ENCODE measurements at regions not wholly inside any gene's neighbourhood (a gene's known extent, or its start where the extent isn't known, plus 50 kb on each side); places are given as distances from the start of the nearest gene placed in this dataset.

DNA sequence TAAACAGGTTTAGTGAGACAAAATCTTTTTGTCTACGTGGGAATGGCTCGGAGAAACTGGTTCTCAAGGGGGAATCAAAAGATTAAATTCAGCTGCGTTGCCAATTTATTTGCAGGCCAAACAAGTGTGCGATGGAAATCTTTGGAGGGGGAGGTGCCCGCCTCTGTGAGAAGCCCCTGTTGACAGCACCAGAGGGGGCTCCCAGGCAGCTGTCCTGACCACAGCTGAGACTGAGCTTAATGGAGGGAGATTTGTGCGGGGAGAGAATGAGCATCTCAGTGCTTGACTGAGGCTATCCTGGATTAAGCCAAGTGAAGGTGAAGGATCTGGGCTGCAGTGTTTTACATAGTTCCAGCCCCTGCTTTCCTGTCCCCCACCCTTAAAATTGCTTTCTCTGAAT, 169.7 kb downstream of the ATG4C start:
- Histone ChIP-seq H4K20me1 (ENCODE audit: insufficient read depth) (no peaks in the 10 kb centered on the region), H3K4me2 (ENCODE audit: low read length) (no peak overlapping the region), H3K9me3 (ENCODE audit: low read length) (no peaks in the 10 kb centered on the region), H3K27ac (ENCODE audit: low read length) (no peak overlapping the region), H2AFZ (ENCODE audit: low read depth, low read length) (no peak overlapping the region), H3K79me2 (replicated peaks; ENCODE audit: insufficient read depth, low read length) (no peaks in the 10 kb centered on the region), H3K9ac (ENCODE audit: low read length) (no peak overlapping the region), H3K27me3 (ENCODE audit: insufficient read depth, low read depth, low read length) (no peaks in the 10 kb centered on the region), H3K9me2 (ENCODE audit: insufficient read depth, low read length) (no peaks in the 10 kb centered on the region), H3K36me3 (ENCODE audit: insufficient read depth, low read length) (no peaks in the 10 kb centered on the region), H3K4me3 (ENCODE audit: low read length) (no peak overlapping the region), H3F3A (ENCODE audit: insufficient read depth, low read length, poor library complexity, severe bottlenecking) (no peaks in the 10 kb centered on the region)
- TF ChIP-seq RAD21 (conservative IDR thresholded peaks at IDR 0.05) (no peak), EP300 (conservative IDR thresholded peaks at IDR 0.05; ENCODE audit: poor library complexity, severe bottlenecking) (no peak), POLR2AphosphoS5 (IDR thresholded peaks at IDR 0.05) (no peak), SMC3 (conservative IDR thresholded peaks at IDR 0.05; ENCODE audit: poor library complexity) (no peak), EZH2 (IDR thresholded peaks at IDR 0.05; ENCODE audit: borderline replicate concordance, insufficient read depth, low read length, poor library complexity, severe bottlenecking) (no peak), TAF1 (IDR thresholded peaks at IDR 0.05; ENCODE audit: low read depth) (no peak), MXI1 (conservative IDR thresholded peaks at IDR 0.05; ENCODE audit: poor library complexity, severe bottlenecking) (no peak)
- TF ChIP-seq, protein P1, sequence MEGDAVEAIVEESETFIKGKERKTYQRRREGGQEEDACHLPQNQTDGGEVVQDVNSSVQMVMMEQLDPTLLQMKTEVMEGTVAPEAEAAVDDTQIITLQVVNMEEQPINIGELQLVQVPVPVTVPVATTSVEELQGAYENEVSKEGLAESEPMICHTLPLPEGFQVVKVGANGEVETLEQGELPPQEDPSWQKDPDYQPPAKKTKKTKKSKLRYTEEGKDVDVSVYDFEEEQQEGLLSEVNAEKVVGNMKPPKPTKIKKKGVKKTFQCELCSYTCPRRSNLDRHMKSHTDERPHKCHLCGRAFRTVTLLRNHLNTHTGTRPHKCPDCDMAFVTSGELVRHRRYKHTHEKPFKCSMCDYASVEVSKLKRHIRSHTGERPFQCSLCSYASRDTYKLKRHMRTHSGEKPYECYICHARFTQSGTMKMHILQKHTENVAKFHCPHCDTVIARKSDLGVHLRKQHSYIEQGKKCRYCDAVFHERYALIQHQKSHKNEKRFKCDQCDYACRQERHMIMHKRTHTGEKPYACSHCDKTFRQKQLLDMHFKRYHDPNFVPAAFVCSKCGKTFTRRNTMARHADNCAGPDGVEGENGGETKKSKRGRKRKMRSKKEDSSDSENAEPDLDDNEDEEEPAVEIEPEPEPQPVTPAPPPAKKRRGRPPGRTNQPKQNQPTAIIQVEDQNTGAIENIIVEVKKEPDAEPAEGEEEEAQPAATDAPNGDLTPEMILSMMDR (IDR thresholded peaks at IDR 0.05; ENCODE audit: poor library complexity, severe bottlenecking): no peak
- TF ChIP-seq, protein P2, sequence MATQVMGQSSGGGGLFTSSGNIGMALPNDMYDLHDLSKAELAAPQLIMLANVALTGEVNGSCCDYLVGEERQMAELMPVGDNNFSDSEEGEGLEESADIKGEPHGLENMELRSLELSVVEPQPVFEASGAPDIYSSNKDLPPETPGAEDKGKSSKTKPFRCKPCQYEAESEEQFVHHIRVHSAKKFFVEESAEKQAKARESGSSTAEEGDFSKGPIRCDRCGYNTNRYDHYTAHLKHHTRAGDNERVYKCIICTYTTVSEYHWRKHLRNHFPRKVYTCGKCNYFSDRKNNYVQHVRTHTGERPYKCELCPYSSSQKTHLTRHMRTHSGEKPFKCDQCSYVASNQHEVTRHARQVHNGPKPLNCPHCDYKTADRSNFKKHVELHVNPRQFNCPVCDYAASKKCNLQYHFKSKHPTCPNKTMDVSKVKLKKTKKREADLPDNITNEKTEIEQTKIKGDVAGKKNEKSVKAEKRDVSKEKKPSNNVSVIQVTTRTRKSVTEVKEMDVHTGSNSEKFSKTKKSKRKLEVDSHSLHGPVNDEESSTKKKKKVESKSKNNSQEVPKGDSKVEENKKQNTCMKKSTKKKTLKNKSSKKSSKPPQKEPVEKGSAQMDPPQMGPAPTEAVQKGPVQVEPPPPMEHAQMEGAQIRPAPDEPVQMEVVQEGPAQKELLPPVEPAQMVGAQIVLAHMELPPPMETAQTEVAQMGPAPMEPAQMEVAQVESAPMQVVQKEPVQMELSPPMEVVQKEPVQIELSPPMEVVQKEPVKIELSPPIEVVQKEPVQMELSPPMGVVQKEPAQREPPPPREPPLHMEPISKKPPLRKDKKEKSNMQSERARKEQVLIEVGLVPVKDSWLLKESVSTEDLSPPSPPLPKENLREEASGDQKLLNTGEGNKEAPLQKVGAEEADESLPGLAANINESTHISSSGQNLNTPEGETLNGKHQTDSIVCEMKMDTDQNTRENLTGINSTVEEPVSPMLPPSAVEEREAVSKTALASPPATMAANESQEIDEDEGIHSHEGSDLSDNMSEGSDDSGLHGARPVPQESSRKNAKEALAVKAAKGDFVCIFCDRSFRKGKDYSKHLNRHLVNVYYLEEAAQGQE (IDR thresholded peaks at IDR 0.05; ENCODE audit: borderline replicate concordance): no peak

DNA sequence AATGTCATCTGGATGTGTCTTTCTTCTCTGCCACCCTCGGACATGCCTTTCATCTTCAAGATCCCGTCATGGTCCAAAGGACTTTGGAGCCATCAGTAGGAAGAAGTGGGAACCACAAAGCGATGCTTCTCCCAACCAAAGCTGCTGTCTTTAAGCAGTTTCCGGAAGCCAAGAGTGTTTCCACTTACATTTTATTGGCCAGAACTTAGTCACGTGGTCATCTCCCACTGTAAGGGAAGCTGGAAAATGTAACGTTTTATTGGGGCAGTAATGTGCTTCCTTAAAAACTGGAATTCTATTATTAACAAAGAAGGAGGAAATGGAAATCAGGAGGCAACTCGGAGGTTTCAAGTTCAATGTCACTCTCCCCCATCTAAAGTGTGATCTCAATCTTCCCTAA, 170.8 kb downstream of the ATG4C start:
- Histone ChIP-seq H3K4me2 (ENCODE audit: low read length) (no peak overlapping the region), H4K20me1 (ENCODE audit: insufficient read depth) (no peaks in the 10 kb centered on the region), H3K9me3 (ENCODE audit: low read length) (no peaks in the 10 kb centered on the region), H3K27ac (ENCODE audit: low read length) (no peak overlapping the region), H3K9ac (ENCODE audit: low read length) (no peak overlapping the region), H3K36me3 (ENCODE audit: insufficient read depth, low read length) (no peaks in the 10 kb centered on the region), H2AFZ (ENCODE audit: low read depth, low read length) (no peak overlapping the region), H3K9me2 (ENCODE audit: insufficient read depth, low read length) (no peaks in the 10 kb centered on the region), H3K27me3 (ENCODE audit: insufficient read depth, low read depth, low read length) (no peaks in the 10 kb centered on the region), H3F3A (ENCODE audit: insufficient read depth, low read length, poor library complexity, severe bottlenecking) (no peaks in the 10 kb centered on the region), H3K4me3 (ENCODE audit: low read length) (no peak overlapping the region), H3K79me2 (replicated peaks; ENCODE audit: insufficient read depth, low read length) (no peaks in the 10 kb centered on the region)
- no peak for TF ChIP-seq MXI1 (conservative IDR thresholded peaks at IDR 0.05; ENCODE audit: poor library complexity, severe bottlenecking)
- TF ChIP-seq SMC3 (conservative IDR thresholded peaks at IDR 0.05; ENCODE audit: poor library complexity): no peak
- no peak for TF ChIP-seq POLR2AphosphoS5 (IDR thresholded peaks at IDR 0.05)
- TF ChIP-seq RAD21 (conservative IDR thresholded peaks at IDR 0.05): no peak
- TF ChIP-seq, protein P2 (IDR thresholded peaks at IDR 0.05; ENCODE audit: borderline replicate concordance): no peak
- TF ChIP-seq EP300 (conservative IDR thresholded peaks at IDR 0.05; ENCODE audit: poor library complexity, severe bottlenecking): no peak
- no peak for TF ChIP-seq EZH2 (IDR thresholded peaks at IDR 0.05; ENCODE audit: borderline replicate concordance, insufficient read depth, low read length, poor library complexity, severe bottlenecking)
- TF ChIP-seq, protein P1 (IDR thresholded peaks at IDR 0.05; ENCODE audit: poor library complexity, severe bottlenecking): no peak
- TF ChIP-seq TAF1 (IDR thresholded peaks at IDR 0.05; ENCODE audit: low read depth): no peak

Measured in neural cell (in vitro differentiated cells).